Mesenchymal stem cell (in vitro differentiated cells and primary cell): ENCODE measurements at regions not wholly inside any gene's neighbourhood (a gene's known extent, or its start where the extent isn't known, plus 50 kb on each side); places are given as distances from the start of the nearest gene placed in this dataset.

Source experiments
- DNase-seq: peaks from one replicate; pipeline ENCODE4 v3.0.0-alpha.2; 2013
- H2AFZ ChIP-seq: one replicate; pipeline ENCODE4 v1.6.1; 2013; ENCODE audit warnings: low read depth, mild to moderate bottlenecking, control low read depth, inconsistent platforms, low read length, moderate library complexity
- H2AK5ac ChIP-seq: 2 replicates; pipeline ENCODE4 v1.6.1; 2013; ENCODE audit warnings: low read length, moderate library complexity, mild to moderate bottlenecking, inconsistent platforms; ENCODE audit not compliant: severe bottlenecking
- H2BK120ac ChIP-seq: one replicate; pipeline ENCODE4 v1.6.1; 2013; ENCODE audit warnings: low read depth, mild to moderate bottlenecking, inconsistent platforms, low read length, moderate library complexity
- H2BK12ac ChIP-seq, 2 experiments: one replicate each; pipeline ENCODE4 v1.6.1; 2013; ENCODE audit warnings: inconsistent platforms in 2 of 2, low read length in 2 of 2, mild to moderate bottlenecking in 2 of 2, moderate library complexity in 2 of 2, control low read depth in 1 of 2
- H2BK15ac ChIP-seq: one replicate; pipeline ENCODE4 v1.6.1; 2013; ENCODE audit warnings: mild to moderate bottlenecking, low read depth, inconsistent platforms; ENCODE audit not compliant: poor library complexity, severe bottlenecking
- H2BK5ac ChIP-seq: 2 replicates; pipeline ENCODE4 v1.6.1; 2013; ENCODE audit warnings: low read depth, mild to moderate bottlenecking, low read length, control low read depth, inconsistent platforms; ENCODE audit not compliant: poor library complexity, severe bottlenecking
- H3K14ac ChIP-seq, 2 experiments: one replicate each; pipeline ENCODE4 v1.6.1; 2013; ENCODE audit warnings: inconsistent platforms in 2 of 2, low read length in 2 of 2, control low read depth in 1 of 2, mild to moderate bottlenecking in 1 of 2, moderate library complexity in 1 of 2
- H3K18ac ChIP-seq, 2 experiments: one replicate each; pipeline ENCODE4 v1.6.1; 2013; ENCODE audit warnings: inconsistent platforms in 2 of 2, low read length in 2 of 2, control low read depth in 1 of 2, low read depth in 1 of 2, mild to moderate bottlenecking in 1 of 2
- H3K23ac ChIP-seq, 2 experiments: one replicate each; pipeline ENCODE4 v1.6.1; 2013; ENCODE audit warnings: inconsistent platforms in 2 of 2, low read length in 2 of 2, mild to moderate bottlenecking in 2 of 2, moderate library complexity in 2 of 2, control low read depth in 1 of 2
- H3K27ac ChIP-seq: 2 replicates; pipeline ENCODE4 v1.5.1; 2013; ENCODE audit warnings: mild to moderate bottlenecking, moderate library complexity, low read length, control low read depth, inconsistent platforms; ENCODE audit not compliant: poor library complexity, severe bottlenecking
- H3K27me3 ChIP-seq, 2 experiments: 2 replicates each; pipeline versions ENCODE4 v1.6.1 to v1.7.0; 2013; ENCODE audit warnings: low read length in 2 of 2, mild to moderate bottlenecking in 2 of 2, moderate library complexity in 2 of 2, control low read depth in 1 of 2, inconsistent platforms in 1 of 2; ENCODE audit not compliant: control insufficient read depth in 1 of 2, insufficient read depth in 1 of 2
- H3K36me3 ChIP-seq, 2 experiments: 2 replicates each; pipeline versions ENCODE4 v1.6.1 to v1.7.0; 2013; ENCODE audit warnings: low read length in 2 of 2, control low read depth in 1 of 2, inconsistent platforms in 1 of 2, low read depth in 1 of 2, mild to moderate bottlenecking in 1 of 2; ENCODE audit not compliant: insufficient read depth in 2 of 2, control insufficient read depth in 1 of 2
- H3K4ac ChIP-seq, 2 experiments: one replicate each; pipeline ENCODE4 v1.6.1; 2013; ENCODE audit warnings: inconsistent platforms in 2 of 2, low read length in 2 of 2, mild to moderate bottlenecking in 2 of 2, moderate library complexity in 2 of 2, control low read depth in 1 of 2, low read depth in 1 of 2
- H3K4me1 ChIP-seq: 2 replicates; pipeline ENCODE4 v1.6.1; 2013; ENCODE audit warnings: low read depth, low read length, control low read depth; ENCODE audit not compliant: control insufficient read depth, insufficient read depth
- H3K4me2 ChIP-seq: 2 replicates; pipeline ENCODE4 v1.6.1; 2013; ENCODE audit warnings: low read length, mild to moderate bottlenecking, inconsistent platforms; ENCODE audit not compliant: poor library complexity, severe bottlenecking
- H3K4me3 ChIP-seq, 2 experiments: 2 replicates each; pipeline versions ENCODE4 v1.5.1 to v1.7.0; 2013; ENCODE audit warnings: low read length in 2 of 2, mild to moderate bottlenecking in 2 of 2, control low read depth in 1 of 2, low read depth in 1 of 2; ENCODE audit not compliant: insufficient read depth in 1 of 2
- H3K79me1 ChIP-seq: replicated peaks from 2 replicates; pipeline ENCODE4 v1.6.1; 2013; ENCODE audit warnings: mild to moderate bottlenecking, control low read depth, low read length, inconsistent platforms; ENCODE audit not compliant: poor library complexity, severe bottlenecking
- H3K9ac ChIP-seq: 2 replicates; pipeline ENCODE4 v1.7.0; 2013; ENCODE audit warnings: mild to moderate bottlenecking, low read length, moderate library complexity
- H3K9me3 ChIP-seq: 2 replicates; pipeline ENCODE4 v1.7.0; 2013; ENCODE audit warnings: mild to moderate bottlenecking, low read length; ENCODE audit not compliant: control insufficient read depth
- H4K8ac ChIP-seq: one replicate; pipeline ENCODE4 v1.6.1; 2013; ENCODE audit warnings: inconsistent platforms, mild to moderate bottlenecking, low read length, moderate library complexity
- H4K91ac ChIP-seq: one replicate; pipeline ENCODE4 v1.6.1; 2013; ENCODE audit warnings: mild to moderate bottlenecking, low read length, inconsistent platforms
- WGBS: methylation state at CpG from one replicate; pipeline ENCODE4 v1.1.7; 2013; ENCODE audit warnings: mixed read lengths; 5-methylcytosine and 5-hydroxymethylcytosine counted together

GRCh38 chr11:121727942-121728341, 275.2 kb upstream of the SORL1-AS1 start:
- Histone ChIP-seq H2BK5ac (no peak overlapping the region), H3K9ac (no peak overlapping the region), H2BK15ac (no peak overlapping the region), H4K91ac (no peak overlapping the region), H3K4ac (no peak overlapping the region), H3K79me1 (no peaks in the 10 kb centered on the region), H2AK5ac (no peak overlapping the region), H3K23ac (no peak overlapping the region), H3K27ac (no peak overlapping the region), H3K4me3 (no peak overlapping the region), H2BK120ac (no peak overlapping the region), H3K4me1 (peaks cover 4% of the 10 kb centered on the region), H2BK12ac (no peak overlapping the region), H3K27me3 (peaks cover 0 to 20% of the 10 kb centered on the region in 2 experiments), H4K8ac (no peak overlapping the region), H3K4me2 (no peak overlapping the region), H3K36me3 (no peaks in the 10 kb centered on the region), H3K14ac (no peak overlapping the region), H2AFZ (no peak overlapping the region), H3K18ac (no peak overlapping the region), H3K9me3 (peaks cover 5% of the 10 kb centered on the region)
- no peak for DNase-seq
- WGBS = 68% methylated on average over 1 of the region's 1 CpG

- 20% methylated on average over 14 of the region's 16 CpGs for WGBS
- no peak overlapping the region for H2BK12ac ChIP-seq
Observed at GRCh38 chr11:121723246-121723741, 270.5 kb upstream of the SORL1-AS1 start.

GRCh38 chr11:121722431-121723245, 269.9 kb upstream of the SORL1-AS1 start:
- peaks cover 11% of the 10 kb centered on the region for H3K4me1 ChIP-seq
- peak overlapping the region; percentile 35 to 83 for H3K4me3 ChIP-seq
- peak overlapping the region; percentile 49 for H2BK15ac ChIP-seq
- no peak overlapping the region for H2BK5ac ChIP-seq
- no peak overlapping the region for H3K14ac ChIP-seq
- H2BK120ac ChIP-seq = peak overlapping the region; percentile 42
- no peaks in the 10 kb centered on the region for H3K36me3 ChIP-seq
- no peak overlapping the region for H2AK5ac ChIP-seq
- no peak overlapping the region for H3K27ac ChIP-seq
- H3K9ac ChIP-seq = peak overlapping the region; percentile 89
- no peaks in the 10 kb centered on the region for H3K79me1 ChIP-seq
- H3K27me3 ChIP-seq = peaks cover 0 to 27% of the 10 kb centered on the region in 2 experiments
- no peaks in the 10 kb centered on the region for H3K9me3 ChIP-seq
- peak overlapping the region; percentile 48 for H2AFZ ChIP-seq
- no peak overlapping the region for H3K23ac ChIP-seq
- peak overlapping the region; percentile 18 for H4K91ac ChIP-seq
- H3K4ac ChIP-seq = peak overlapping the region in 1 of 2 experiments; percentile 30
- peak overlapping the region; percentile 75 for H3K4me2 ChIP-seq
- H2BK12ac ChIP-seq = peak overlapping the region; percentile 15 to 49
- 3% methylated on average over 44 of the region's 46 CpGs for WGBS
- H3K18ac ChIP-seq = peak overlapping the region in 1 of 2 experiments; percentile 52
- peak overlapping the region; percentile 74 for H4K8ac ChIP-seq
- DNase-seq = peak; percentile 65

More at GRCh38 chr11:121723246-121723741, 270.5 kb upstream of the SORL1-AS1 start:
- H2AFZ ChIP-seq = no peak overlapping the region
- H4K8ac ChIP-seq = peak overlapping the region; percentile 66
- H2AK5ac ChIP-seq = no peak overlapping the region
- peak overlapping the region; percentile 75 for H3K4me2 ChIP-seq
- H3K9me3 ChIP-seq = no peaks in the 10 kb centered on the region
- DNase-seq = no peak
- peaks cover 11% of the 10 kb centered on the region for H3K4me1 ChIP-seq
- no peak overlapping the region for H3K23ac ChIP-seq
- H3K18ac ChIP-seq = no peak overlapping the region
- H3K79me1 ChIP-seq = no peaks in the 10 kb centered on the region
- H2BK15ac ChIP-seq = peak overlapping the region; percentile 36
- H3K27me3 ChIP-seq = peaks cover 0 to 27% of the 10 kb centered on the region in 2 experiments
- no peak overlapping the region for H2BK5ac ChIP-seq
- H3K36me3 ChIP-seq = no peaks in the 10 kb centered on the region
- H2BK120ac ChIP-seq = no peak overlapping the region
- H3K27ac ChIP-seq = no peak overlapping the region
- no peak overlapping the region for H3K14ac ChIP-seq
- H3K9ac ChIP-seq = peak overlapping the region; percentile 89
- peak overlapping the region in 1 of 2 experiments; percentile 83 for H3K4me3 ChIP-seq
- no peak overlapping the region for H3K4ac ChIP-seq
- H4K91ac ChIP-seq = no peak overlapping the region

GRCh38 chr11:121721961-121722360, 269.2 kb upstream of the SORL1-AS1 start:
- H3K18ac ChIP-seq = no peak overlapping the region
- H3K36me3 ChIP-seq = no peaks in the 10 kb centered on the region
- H2BK5ac ChIP-seq = no peak overlapping the region
- H3K9ac ChIP-seq = peak overlapping the region; percentile 89
- H3K79me1 ChIP-seq = no peaks in the 10 kb centered on the region
- peak overlapping the region; percentile 48 for H2AFZ ChIP-seq
- peak overlapping the region; percentile 15 to 49 for H2BK12ac ChIP-seq
- no peak overlapping the region for H4K91ac ChIP-seq
- H2BK120ac ChIP-seq = no peak overlapping the region
- peak overlapping the region in 1 of 2 experiments; percentile 50 for H3K14ac ChIP-seq
- no peak overlapping the region for H2BK15ac ChIP-seq
- no peak for DNase-seq
- H3K4me3 ChIP-seq = peak overlapping the region in 1 of 2 experiments; percentile 83
- peak overlapping the region; percentile 75 for H3K4me2 ChIP-seq
- H3K9me3 ChIP-seq = no peaks in the 10 kb centered on the region
- H3K4ac ChIP-seq = peak overlapping the region in 1 of 2 experiments; percentile 30
- peaks cover 11% of the 10 kb centered on the region for H3K4me1 ChIP-seq
- 72% methylated on average over 7 of the region's 7 CpGs for WGBS
- no peak overlapping the region for H3K23ac ChIP-seq
- H4K8ac ChIP-seq = no peak overlapping the region
- no peak overlapping the region for H3K27ac ChIP-seq
- H3K27me3 ChIP-seq = peaks cover 0 to 26% of the 10 kb centered on the region in 2 experiments
- H2AK5ac ChIP-seq = no peak overlapping the region
